IPS-NIHi7 (cell line): ENCODE measurements at regions not wholly inside any gene's neighbourhood (a gene's known extent, or its start where the extent isn't known, plus 50 kb on each side); places are given as distances from the start of the nearest gene placed in this dataset.

Source experiments
- DNase-seq: peaks from one replicate; pipeline ENCODE4 v3.0.0; 2012; ENCODE audit warnings: mixed read lengths; ENCODE audit errors: extremely low spot score

DNA sequence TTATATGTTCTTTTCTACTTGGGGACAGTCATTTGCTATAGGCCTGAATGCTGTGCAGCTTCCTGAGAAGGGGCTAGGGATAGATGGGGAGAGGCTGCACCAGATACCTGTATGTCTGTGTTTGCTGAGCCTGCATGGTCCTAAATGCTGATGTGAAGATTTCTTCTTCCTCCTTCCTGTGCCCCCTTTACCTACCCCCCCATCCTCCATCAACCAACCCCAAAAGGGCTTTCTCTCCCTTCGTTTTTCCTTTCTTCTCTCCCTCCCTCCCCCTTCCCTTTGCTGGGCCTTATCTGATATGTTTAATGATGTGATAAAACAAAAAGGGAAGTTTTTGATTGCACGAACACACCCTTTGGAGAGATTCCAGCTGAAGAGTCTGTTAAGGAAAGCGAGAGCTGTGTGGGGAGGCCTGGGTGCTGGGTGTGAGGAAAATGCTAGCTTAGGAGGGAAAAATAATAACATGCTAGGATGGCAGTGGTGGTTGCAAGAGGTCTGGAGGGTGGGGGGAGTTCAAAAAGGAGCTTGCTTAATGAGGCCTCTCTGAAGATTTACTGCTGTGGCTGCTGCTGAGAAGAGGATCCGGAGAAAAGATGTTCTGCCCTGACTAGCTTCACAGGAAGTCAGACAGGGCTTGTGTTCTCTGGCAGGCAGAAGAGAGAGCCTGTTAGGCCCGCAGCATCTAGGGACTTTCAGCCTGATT is 101.8 kb downstream of the SAMD9 start:
- DNase-seq: no peak

DNA sequence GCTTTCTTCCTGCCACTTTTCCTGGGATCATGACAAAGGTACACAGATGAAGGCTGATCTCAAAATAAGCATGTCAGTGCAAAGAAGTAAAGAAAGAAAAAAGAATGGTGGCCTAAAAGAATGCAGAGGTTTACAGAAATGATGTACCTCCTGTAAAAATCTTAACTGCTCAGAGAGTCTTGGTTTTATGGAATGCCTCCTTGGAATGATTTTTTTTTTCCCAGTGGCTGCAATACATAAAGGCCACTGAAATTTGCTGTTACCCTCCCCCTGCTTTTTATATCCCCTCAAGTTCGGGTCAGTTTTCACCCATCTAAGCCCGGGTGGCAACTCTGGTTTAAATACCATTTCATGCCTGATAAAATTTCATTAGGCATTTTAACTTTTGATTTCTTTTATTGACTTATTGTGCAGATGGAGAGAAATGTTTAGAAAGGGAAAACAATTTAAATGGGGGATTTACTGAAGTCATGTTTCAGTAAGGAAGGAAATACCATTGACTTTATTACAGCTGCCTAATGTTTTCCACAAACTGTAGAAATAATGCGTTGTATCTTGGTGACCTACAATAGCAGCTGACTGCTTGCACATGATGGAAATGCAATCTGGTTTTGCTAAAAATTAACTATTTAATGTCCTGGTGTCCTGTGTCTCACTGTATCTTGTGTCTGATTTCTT is 102.5 kb downstream of the SAMD9 start:
- no peak for DNase-seq

DNA sequence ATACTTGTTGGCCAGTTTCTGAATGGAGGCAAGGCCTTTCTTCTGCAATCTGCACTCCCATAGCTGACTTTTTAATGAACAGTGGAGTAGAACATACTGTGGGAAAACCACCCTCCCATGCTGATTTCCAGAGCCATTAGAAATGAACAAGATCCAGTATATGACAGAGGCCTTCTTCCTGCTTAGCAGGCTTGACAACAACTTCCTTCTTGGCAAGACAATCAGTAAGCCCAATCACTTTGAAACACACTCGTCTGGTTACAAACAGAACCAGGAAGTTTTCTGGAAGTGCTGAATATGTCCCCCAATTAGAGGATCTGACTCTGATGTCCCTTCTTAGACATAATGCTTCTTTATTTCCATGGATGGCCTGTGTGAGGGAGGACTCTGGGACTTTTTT is 103.4 kb downstream of the SAMD9 start:
- no peak for DNase-seq

GRCh38 chr7:93013446-93014061 is 104.2 kb downstream of the SAMD9 start:
- DNase-seq: no peak

- DNase-seq: no peak
Observed at GRCh38 chr7:93011351-93012294, 106.2 kb downstream of the SAMD9 start.

DNA sequence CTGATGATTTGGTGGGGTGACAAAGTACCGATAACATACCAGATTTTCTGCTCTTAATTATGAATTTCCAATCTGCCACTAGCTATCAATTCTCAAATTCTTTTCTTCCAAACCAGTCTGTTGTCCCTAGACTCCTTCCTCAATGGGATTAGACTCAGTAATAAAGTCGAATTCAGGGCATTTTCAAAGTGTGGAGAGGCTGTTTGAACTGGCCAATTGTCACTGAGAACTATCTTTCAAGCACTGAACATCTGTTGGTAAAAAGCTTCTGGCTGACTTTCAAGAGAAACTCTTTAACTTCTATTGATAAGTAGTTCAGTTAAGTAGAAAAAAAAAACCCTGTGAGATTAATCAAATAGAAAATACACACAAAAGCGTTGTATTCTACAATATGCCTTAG is 108.9 kb downstream of the SAMD9 start:
- no peak for DNase-seq

- DNase-seq: no peak
Observed at GRCh38 chr7:93006480-93007095, 111.2 kb downstream of the SAMD9 start.

GRCh38 chr7:93004906-93005305 is 112.9 kb downstream of the SAMD9 start:
- no peak for DNase-seq

GRCh38 chr7:92997719-92998118 is 120.1 kb downstream of the SAMD9 start:
- no peak for DNase-seq

- DNase-seq: no peak
Observed at GRCh38 chr7:92997152-92997551, 120.6 kb downstream of the SAMD9 start.

- no peak for DNase-seq
Observed at GRCh38 chr7:92994901-92995300, 122.9 kb downstream of the SAMD9 start.

DNA sequence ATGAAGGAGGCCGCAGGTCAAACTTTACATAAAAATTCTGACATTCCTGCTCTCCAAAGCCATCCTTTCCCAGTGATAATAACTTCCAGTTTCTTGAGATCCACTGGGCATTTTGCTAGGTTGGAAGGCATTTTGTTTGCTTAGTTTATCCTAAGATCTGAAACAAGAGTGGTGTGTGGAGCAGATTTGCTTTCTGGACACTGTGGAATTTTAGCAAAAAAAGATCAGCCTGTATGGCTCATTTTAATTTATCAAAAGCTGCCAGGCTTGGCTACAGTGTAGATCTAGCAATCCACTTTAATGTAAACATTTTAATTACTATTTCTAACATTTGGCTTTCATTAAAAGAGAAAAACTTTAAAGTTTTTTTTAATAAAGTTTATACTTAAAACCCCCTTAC is 124.8 kb downstream of the SAMD9 start:
- no peak for DNase-seq

DNA sequence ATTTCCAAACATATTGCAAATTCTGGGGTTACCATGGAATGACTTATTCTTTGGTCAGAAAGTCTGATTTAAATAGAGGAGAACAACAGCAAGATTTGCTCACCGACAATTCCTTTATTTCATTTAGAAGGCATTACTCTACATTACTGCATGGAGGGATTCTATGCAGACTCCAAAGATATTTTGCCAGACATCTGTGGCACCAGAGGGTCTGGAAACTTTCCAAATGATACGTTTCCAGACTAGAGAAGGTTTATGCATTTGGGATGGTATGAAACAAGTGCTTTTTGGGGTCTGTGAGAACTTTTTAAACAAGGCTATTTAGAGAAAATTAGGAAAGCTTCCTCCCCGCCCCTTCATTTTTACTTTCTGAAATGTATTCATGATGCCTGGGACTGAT is 125.3 kb downstream of the SAMD9 start:
- DNase-seq: no peak

GRCh38 chr7:92991190-92991589 is 126.6 kb downstream of the SAMD9 start:
- no peak for DNase-seq

- no peak for DNase-seq
Observed at GRCh38 chr7:92988941-92989545, 128.7 kb downstream of the SAMD9 start.

GRCh38 chr7:92988051-92988450 is 129.7 kb downstream of the SAMD9 start:
- peak; percentile 60 for DNase-seq

DNA sequence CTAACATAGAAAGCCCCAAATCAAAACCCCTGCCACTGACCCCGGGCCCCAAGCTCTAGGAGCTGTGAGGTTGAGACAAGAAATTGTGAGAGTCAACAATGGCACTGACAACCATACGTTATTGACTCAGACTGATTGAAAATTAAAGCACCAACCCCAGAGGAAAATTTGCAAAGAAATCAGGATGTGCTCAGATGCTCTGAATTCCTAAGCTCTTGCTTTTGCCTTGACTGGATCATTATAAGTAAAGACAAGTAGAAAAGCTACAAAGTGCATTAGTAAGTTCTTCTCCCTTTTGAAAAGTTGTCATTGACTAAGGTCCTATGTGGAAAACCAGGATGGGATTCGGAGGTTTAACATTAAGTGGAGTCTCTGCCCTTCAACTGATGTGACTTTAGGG is 130.2 kb downstream of the SAMD9 start:
- DNase-seq: no peak

GRCh38 chr7:92987095-92987494 is 130.7 kb downstream of the SAMD9 start:
- no peak for DNase-seq

DNA sequence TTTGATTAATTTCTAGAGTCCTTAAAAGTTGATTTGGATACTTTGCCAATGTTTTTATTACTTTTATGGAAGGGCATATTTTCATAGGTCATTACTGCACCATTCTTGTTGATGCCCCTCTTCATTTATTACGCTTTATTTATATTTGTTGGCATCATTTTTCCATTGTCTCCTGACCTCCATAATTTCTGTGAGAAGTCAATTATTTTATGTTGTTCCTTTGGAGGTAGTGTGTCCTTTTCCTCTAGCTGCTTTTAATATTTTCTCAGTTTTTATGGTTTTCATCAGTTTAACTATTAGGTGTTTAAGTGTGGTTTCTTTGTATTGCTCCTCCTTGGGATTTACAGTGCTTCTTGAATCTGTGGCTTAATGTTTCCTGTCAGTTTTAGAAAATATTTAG is 134.9 kb downstream of the SAMD9 start:
- no peak for DNase-seq

- DNase-seq: no peak
Observed at GRCh38 chr7:92976931-92977330, 140.6 kb upstream of the CDK6 start.

DNA sequence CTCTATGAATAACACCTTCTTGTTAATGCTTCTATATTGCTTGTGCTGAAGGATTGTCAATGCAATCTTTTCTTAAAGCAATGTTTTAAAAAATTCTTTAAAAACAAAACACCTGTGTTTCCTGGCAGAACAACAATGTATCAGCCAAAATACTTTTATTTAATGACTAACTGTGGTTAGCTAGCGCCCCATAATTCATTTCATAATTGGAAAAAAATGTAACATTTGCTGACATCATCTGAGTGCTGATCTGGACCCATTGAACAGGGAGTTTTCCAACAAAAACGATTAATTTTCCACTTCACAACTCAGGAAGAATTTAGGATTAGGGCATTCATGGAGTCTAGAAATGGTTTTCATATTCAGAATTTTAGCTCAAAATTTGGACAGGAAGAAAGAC is 137.6 kb upstream of the CDK6 start:
- DNase-seq: no peak
